ENCODE measurements at regions not wholly inside any gene's neighbourhood (a gene's known extent, or its start where the extent isn't known, plus 50 kb on each side); places are given as distances from the start of the nearest gene placed in this dataset.

DNA sequence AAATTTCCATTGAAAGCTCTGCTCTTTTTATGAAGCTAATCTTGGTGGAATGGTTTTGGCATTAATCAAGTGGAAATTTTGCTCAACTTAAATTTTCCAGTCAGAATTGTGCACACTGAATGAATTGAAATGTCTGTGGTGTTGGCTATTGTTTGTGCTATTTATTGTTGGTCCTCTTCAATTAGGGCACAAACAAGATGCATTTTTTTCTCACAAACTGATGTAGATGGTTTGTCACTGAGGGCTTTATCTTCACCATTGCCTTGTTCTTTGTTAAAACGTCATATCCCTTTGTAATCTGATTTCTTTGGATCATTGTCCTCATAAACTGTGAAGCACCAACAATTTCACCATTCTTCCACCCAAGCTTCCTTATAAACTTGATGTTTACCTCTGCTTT lies 152.1 kb upstream of the RHOBTB1 start:
- H3K4me1 Mint-ChIP-seq (ENCODE audit: unreplicated experiment) = peaks cover 8% of the 10 kb centered on the region
- TF ChIP-seq, protein P1, sequence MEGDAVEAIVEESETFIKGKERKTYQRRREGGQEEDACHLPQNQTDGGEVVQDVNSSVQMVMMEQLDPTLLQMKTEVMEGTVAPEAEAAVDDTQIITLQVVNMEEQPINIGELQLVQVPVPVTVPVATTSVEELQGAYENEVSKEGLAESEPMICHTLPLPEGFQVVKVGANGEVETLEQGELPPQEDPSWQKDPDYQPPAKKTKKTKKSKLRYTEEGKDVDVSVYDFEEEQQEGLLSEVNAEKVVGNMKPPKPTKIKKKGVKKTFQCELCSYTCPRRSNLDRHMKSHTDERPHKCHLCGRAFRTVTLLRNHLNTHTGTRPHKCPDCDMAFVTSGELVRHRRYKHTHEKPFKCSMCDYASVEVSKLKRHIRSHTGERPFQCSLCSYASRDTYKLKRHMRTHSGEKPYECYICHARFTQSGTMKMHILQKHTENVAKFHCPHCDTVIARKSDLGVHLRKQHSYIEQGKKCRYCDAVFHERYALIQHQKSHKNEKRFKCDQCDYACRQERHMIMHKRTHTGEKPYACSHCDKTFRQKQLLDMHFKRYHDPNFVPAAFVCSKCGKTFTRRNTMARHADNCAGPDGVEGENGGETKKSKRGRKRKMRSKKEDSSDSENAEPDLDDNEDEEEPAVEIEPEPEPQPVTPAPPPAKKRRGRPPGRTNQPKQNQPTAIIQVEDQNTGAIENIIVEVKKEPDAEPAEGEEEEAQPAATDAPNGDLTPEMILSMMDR (IDR thresholded peaks at IDR 0.05; ENCODE audit: unreplicated experiment) = no peak
- DNase-seq (ENCODE audit: low spot score) = no peak
- no peaks in the 10 kb centered on the region for H3K27me3 Mint-ChIP-seq (ENCODE audit: unreplicated experiment)
- H3K27ac Mint-ChIP-seq (ENCODE audit: unreplicated experiment) = no peak overlapping the region
- no peak overlapping the region for H3K4me3 Mint-ChIP-seq (ENCODE audit: unreplicated experiment)
- no peaks in the 10 kb centered on the region for H3K36me3 Mint-ChIP-seq (ENCODE audit: low read depth, unreplicated experiment)
- H3K9me3 Mint-ChIP-seq (ENCODE audit: unreplicated experiment) = no peaks in the 10 kb centered on the region

DNA sequence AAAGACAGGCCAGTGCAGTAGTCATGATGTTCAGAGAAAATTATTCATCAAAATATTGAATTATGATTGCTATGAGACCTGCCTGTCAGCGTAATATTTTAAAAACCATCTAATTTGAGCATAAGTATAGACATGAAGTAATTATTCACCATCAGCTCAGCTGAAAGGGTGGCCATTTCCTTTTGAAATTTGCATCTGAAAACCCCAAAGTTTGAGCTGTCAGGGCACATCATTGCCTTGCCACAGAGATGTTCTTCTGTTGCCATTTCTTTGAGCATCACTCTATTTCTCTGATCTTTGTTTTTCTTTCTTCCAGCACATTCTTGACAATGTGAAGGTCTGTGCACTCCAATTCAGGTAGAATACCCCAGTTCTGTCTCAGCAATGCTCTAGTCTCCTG lies 147.5 kb upstream of the RHOBTB1 start:
- H3K9me3 Mint-ChIP-seq (ENCODE audit: unreplicated experiment) = no peaks in the 10 kb centered on the region
- H3K27me3 Mint-ChIP-seq (ENCODE audit: unreplicated experiment) = no peaks in the 10 kb centered on the region
- H3K27ac Mint-ChIP-seq (ENCODE audit: unreplicated experiment) = no peak overlapping the region
- TF ChIP-seq, protein P1 (IDR thresholded peaks at IDR 0.05; ENCODE audit: unreplicated experiment) = no peak
- H3K36me3 Mint-ChIP-seq (ENCODE audit: low read depth, unreplicated experiment) = no peaks in the 10 kb centered on the region
- H3K4me1 Mint-ChIP-seq (ENCODE audit: unreplicated experiment) = peaks cover 4% of the 10 kb centered on the region
- DNase-seq (ENCODE audit: low spot score) = no peak
- H3K4me3 Mint-ChIP-seq (ENCODE audit: unreplicated experiment) = no peak overlapping the region

DNA sequence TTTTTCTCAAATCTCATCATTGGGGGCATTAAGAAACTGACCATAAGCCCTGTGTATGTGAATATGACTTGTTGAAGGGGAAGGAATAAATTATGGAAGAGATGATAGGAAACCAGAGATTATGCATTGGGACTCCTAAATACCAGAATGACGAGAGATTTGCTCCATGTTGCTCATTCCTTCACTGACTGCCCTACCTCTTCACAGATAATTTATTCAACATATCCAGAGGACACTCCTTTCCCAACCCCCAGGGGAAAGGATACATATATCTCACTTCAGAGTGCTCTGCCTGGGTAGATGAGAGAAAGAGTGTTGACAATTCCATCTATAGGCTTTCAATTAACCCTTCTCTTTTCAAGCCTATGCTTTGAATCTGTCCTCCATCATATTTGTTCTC lies 145.3 kb upstream of the RHOBTB1 start:
- H3K4me1 Mint-ChIP-seq (ENCODE audit: unreplicated experiment) = no peaks in the 10 kb centered on the region
- DNase-seq (ENCODE audit: low spot score) = no peak
- H3K9me3 Mint-ChIP-seq (ENCODE audit: unreplicated experiment) = no peaks in the 10 kb centered on the region
- TF ChIP-seq, protein P1 (IDR thresholded peaks at IDR 0.05; ENCODE audit: unreplicated experiment) = no peak
- no peak overlapping the region for H3K4me3 Mint-ChIP-seq (ENCODE audit: unreplicated experiment)
- no peak overlapping the region for H3K27ac Mint-ChIP-seq (ENCODE audit: unreplicated experiment)
- H3K27me3 Mint-ChIP-seq (ENCODE audit: unreplicated experiment) = no peaks in the 10 kb centered on the region
- no peaks in the 10 kb centered on the region for H3K36me3 Mint-ChIP-seq (ENCODE audit: low read depth, unreplicated experiment)

DNA sequence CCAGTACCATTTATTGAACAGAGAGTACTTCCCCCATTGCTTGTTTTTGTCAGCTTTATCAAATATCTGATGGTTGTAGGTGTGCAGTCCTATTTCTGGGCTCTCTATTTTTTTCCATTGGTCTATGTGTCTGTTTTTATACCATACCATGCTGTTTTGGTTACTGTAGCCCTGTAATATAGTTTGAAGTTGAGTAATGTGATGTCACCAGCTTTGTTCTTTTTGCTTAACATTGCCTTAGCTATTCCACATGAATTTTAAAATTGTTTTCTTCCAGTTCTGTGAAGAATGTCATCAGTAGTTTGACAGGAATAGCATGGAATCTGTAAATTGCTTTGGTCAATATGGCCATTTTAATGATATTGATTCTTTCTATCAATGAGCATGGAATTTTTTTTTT lies 140.5 kb upstream of the RHOBTB1 start:
- Mint-ChIP-seq H3K4me3 (ENCODE audit: unreplicated experiment) (no peak overlapping the region), H3K27me3 (ENCODE audit: unreplicated experiment) (no peaks in the 10 kb centered on the region), H3K27ac (ENCODE audit: unreplicated experiment) (no peak overlapping the region), H3K4me1 (ENCODE audit: unreplicated experiment) (no peaks in the 10 kb centered on the region), H3K9me3 (ENCODE audit: unreplicated experiment) (no peaks in the 10 kb centered on the region), H3K36me3 (ENCODE audit: low read depth, unreplicated experiment) (no peaks in the 10 kb centered on the region)
- no peak for DNase-seq (ENCODE audit: low spot score)
- TF ChIP-seq, protein P1 (IDR thresholded peaks at IDR 0.05; ENCODE audit: unreplicated experiment) = no peak

DNA sequence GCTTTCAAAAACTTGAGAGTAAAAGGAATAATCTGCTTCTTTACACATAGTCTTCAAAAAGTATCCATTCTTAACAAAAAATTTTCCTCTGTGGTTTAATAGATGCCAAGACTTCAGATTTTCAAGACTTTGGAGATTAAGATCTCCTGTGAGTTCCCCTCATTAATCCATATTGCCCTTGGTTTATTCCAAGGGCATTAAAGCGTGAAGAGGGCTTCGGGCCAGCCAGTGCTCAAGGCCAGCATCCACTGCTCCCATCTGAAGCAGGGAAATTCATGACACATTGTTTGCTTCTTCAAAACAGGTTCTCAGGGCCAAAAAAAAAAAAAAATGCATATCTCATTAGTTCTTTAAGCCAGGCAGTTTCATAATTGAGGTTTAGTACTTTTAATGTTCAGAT lies 137.3 kb upstream of the RHOBTB1 start:
- Mint-ChIP-seq H3K4me3 (ENCODE audit: unreplicated experiment) (no peak overlapping the region), H3K4me1 (ENCODE audit: unreplicated experiment) (no peaks in the 10 kb centered on the region), H3K36me3 (ENCODE audit: low read depth, unreplicated experiment) (no peaks in the 10 kb centered on the region), H3K9me3 (ENCODE audit: unreplicated experiment) (no peaks in the 10 kb centered on the region), H3K27ac (ENCODE audit: unreplicated experiment) (no peak overlapping the region), H3K27me3 (ENCODE audit: unreplicated experiment) (no peaks in the 10 kb centered on the region)
- TF ChIP-seq, protein P1 (IDR thresholded peaks at IDR 0.05; ENCODE audit: unreplicated experiment) = no peak
- DNase-seq (ENCODE audit: low spot score) = no peak
